ENCODE measurements at regions not wholly inside any gene's neighbourhood (a gene's known extent, or its start where the extent isn't known, plus 50 kb on each side); places are given as distances from the start of the nearest gene placed in this dataset.

DNA sequence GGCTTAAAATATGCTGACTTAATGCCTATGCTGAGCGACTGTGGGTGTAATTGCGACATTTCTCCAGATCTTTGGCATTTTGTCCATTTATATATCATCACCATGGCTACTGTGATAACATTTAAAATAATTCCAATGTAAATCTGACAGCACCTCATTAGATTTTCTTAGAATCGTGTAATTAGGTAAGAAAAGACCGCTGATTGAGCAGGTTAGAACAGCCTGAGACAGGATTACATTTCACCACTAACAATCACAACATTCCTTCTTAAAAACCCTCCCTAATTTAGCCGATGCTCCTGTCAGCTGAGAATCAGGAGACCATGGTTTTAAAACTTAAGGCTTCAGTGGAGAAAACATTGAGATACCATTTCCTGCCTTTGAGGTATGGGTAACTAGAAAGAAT lies 455.3 kb upstream of the PDZRN3 start:
- DNase-seq (ENCODE audit: low read depth), result no peak
- no peak overlapping the region for H3K4me3 ChIP-seq (ENCODE audit: low read length)
- TF ChIP-seq, protein P1, sequence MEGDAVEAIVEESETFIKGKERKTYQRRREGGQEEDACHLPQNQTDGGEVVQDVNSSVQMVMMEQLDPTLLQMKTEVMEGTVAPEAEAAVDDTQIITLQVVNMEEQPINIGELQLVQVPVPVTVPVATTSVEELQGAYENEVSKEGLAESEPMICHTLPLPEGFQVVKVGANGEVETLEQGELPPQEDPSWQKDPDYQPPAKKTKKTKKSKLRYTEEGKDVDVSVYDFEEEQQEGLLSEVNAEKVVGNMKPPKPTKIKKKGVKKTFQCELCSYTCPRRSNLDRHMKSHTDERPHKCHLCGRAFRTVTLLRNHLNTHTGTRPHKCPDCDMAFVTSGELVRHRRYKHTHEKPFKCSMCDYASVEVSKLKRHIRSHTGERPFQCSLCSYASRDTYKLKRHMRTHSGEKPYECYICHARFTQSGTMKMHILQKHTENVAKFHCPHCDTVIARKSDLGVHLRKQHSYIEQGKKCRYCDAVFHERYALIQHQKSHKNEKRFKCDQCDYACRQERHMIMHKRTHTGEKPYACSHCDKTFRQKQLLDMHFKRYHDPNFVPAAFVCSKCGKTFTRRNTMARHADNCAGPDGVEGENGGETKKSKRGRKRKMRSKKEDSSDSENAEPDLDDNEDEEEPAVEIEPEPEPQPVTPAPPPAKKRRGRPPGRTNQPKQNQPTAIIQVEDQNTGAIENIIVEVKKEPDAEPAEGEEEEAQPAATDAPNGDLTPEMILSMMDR (IDR thresholded peaks at IDR 0.05; ENCODE audit: insufficient read depth, low read depth, low read length, missing control alignments), result no peak

DNA sequence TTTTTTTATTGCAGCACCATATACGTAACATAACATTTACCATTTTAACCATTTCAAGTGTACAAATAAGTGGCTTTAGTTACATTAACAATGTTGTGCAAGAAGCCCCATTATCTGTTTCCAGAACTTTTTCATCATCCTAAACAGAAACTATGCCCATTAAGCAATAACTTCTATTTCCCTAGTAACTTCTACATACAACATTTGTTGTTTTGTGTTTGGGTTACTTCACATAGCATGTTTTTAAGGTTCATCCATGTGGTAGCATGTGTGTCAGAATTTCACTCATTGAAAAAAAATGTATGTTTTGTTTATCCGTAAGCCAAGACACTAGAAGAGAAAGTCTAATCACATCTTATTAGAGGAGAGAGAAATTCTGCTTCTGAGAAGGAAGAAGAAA lies 450.5 kb upstream of the PDZRN3 start:
- no peak for DNase-seq (ENCODE audit: low read depth)
- H3K4me3 ChIP-seq (ENCODE audit: low read length), result no peak overlapping the region
- TF ChIP-seq, protein P1 (IDR thresholded peaks at IDR 0.05; ENCODE audit: insufficient read depth, low read depth, low read length, missing control alignments), result no peak

DNA sequence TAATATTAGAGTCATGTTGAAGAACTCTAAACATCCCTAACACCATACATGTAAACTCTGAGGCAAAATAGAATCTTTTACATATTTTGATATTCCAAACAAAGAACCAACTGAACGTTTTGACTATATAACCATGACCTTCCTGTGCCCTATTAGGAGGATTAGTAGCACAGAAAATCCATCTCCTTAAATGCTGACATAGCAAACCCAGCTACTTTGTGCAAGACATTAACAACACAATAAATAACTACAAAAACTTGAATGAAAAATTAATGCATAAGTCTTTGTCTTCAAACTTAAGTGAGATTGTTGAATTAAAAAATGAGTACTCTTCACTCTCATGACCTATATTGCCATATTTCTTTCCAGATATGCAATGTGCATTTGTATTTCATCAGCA lies 450.0 kb upstream of the PDZRN3 start:
- DNase-seq (ENCODE audit: low read depth), result no peak
- TF ChIP-seq, protein P1 (IDR thresholded peaks at IDR 0.05; ENCODE audit: insufficient read depth, low read depth, low read length, missing control alignments), result no peak
- no peak overlapping the region for H3K4me3 ChIP-seq (ENCODE audit: low read length)

GRCh38 chr3:74067296-74067695 lies 442.6 kb upstream of the PDZRN3 start:
- peak; percentile 2 for DNase-seq (ENCODE audit: low read depth)
- TF ChIP-seq, protein P1 (IDR thresholded peaks at IDR 0.05; ENCODE audit: insufficient read depth, low read depth, low read length, missing control alignments), result no peak
- no peak overlapping the region for H3K4me3 ChIP-seq (ENCODE audit: low read length)

DNA sequence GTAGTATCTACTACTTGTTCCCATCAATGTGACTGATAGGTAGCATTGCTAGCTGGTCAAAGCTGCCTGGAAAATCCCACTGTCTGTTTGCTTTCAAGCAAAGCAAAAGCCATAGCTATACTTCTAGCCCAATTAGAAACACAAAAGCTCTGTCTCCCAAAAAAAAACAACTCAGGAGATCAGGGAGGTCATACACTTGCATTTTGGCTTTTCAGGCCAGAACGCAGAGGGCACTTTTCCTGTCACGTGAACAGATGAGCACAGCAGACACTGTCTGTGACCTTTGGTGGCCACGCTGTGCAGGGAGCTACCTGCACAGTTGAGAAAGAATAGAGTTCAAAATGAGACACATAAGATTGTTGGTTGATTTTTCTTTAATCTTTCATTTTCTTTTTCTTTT lies 441.7 kb upstream of the PDZRN3 start:
- no peak overlapping the region for H3K4me3 ChIP-seq (ENCODE audit: low read length)
- DNase-seq (ENCODE audit: low read depth), result no peak
- TF ChIP-seq, protein P1 (IDR thresholded peaks at IDR 0.05; ENCODE audit: insufficient read depth, low read depth, low read length, missing control alignments), result no peak

DNA sequence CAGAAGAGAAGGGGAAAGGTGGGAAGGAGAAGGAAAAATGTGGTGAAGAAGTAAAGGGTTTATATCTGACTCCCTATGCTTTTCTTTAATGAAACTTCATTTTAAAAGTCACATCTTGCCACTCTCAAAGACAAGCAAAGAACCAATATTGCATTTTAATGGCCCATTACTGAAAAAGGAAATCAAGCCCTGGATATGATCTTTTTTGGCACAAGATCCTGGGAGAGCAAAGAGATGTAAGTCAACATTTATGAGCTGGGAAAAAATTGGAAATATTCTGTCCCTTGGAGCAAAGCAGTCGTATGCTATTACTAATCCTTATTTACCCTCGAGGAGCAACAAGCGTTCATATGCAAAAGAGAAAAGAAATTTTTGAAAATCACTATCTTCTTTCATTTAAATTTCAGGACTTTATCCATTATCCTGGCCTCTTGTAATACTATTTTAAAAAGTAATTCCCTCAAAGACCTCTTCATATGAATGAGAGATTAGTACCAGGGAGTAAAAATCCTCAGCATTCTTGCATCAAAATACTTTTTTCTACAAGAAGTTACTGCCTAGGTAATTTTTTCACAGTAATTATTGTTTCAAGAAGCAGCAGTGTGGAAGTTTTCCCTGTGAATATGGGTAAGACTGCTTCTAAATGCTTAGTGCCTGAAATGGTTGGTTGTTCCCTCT lies 435.3 kb upstream of the PDZRN3 start:
- no peak overlapping the region for H3K4me3 ChIP-seq (ENCODE audit: low read length)
- no peak for DNase-seq (ENCODE audit: low read depth)
- TF ChIP-seq, protein P1 (IDR thresholded peaks at IDR 0.05; ENCODE audit: insufficient read depth, low read depth, low read length, missing control alignments), result no peak

GRCh38 chr3:74059301-74059922 lies 434.7 kb upstream of the PDZRN3 start:
- no peak overlapping the region for H3K4me3 ChIP-seq (ENCODE audit: low read length)
- DNase-seq (ENCODE audit: low read depth), result no peak
- TF ChIP-seq, protein P1 (IDR thresholded peaks at IDR 0.05; ENCODE audit: insufficient read depth, low read depth, low read length, missing control alignments), result no peak
